ENCODE measurements at regions not wholly inside any gene's neighbourhood (a gene's known extent, or its start where the extent isn't known, plus 50 kb on each side); places are given as distances from the start of the nearest gene placed in this dataset.
"Not testable (repeated sequence)": the region's sequence is repeated elsewhere in the genome, so short reads cannot be mapped to it uniquely, and the experiment has no call there.

DNA sequence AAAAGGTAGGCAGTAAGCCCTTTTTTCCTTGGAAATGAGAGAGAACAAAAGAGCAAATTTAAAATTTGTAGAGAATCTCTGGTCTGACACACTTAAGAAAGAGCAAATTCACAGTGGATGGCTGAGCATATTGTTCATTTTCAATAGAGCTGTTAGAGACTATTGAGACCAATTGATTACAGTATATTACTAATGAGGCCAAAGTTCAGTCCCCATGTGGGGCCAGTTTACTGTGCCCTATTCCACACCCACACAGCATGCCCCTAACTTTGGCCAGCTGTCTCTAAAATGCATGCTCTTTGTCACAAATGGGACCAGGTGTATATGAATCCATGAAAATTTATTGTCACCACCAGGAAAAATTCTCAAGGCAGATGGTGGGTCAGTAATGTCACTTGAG is 470.5 kb downstream of the PCDH7 start:
- intact Hi-C loops (cut with DNase I): no loop called here
- DNase-seq (ENCODE audit: low spot score): no peak

DNA sequence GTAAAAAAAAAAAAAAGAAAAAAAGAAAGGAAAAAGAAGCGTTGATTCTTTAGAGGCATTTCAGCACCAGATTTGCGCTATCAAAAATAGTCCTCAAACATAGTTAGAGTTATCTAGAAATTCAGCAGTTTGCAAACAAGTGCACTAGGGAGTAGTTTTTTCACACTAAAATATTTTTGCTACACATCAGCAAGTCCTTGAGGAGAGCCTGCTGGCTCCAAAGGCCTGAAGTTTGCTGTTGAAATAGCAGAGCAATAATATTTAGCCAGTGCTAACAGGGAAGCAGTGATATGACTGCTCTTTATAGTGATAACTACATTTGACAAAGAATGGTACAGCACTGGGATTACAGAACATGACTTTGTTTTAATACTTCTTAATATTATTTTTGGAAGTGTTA is 472.2 kb downstream of the PCDH7 start:
- no peak for DNase-seq (ENCODE audit: low spot score)
- intact Hi-C loops (cut with DNase I): no loop called here

DNA sequence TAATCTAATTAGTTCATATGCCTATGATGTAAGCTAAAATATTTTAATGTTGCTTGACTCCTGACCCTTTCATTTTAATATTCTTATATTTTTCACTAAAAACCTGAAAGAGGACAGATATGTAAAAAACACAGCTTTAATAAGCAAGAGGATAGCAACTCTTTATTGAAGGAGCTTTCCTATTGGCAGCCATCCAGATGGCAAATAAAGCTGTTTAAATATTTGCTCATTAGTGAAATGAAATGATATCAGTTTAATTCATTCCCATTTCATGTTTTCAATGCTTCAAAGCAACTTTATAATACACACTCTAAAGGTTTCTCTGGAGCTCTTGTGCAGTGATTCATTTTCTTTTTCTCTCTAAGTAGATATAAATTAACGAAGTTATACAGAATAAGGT is 473.4 kb downstream of the PCDH7 start:
- DNase-seq (ENCODE audit: low spot score): no peak
- intact Hi-C loops (cut with DNase I): no loop called here

DNA sequence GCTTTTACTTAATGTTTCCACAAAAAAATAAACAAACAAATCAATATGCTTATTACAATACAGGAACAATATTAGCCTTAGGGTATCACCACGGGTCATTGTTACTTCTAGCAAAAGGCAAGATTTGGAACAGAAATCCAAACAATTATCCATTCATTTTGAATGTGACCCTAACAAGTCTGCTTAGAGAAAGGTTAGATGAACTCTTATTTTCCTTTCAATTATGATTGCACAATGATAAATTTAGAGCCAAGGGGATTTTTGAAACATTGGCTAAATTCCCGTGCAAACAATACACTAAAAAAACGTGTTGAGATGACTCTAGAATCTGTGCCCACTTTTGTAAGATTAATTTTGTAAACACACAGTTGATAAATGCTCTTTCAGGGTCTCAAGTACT is 474.7 kb downstream of the PCDH7 start:
- intact Hi-C loops (cut with DNase I): no loop called here
- no peak for DNase-seq (ENCODE audit: low spot score)

DNA sequence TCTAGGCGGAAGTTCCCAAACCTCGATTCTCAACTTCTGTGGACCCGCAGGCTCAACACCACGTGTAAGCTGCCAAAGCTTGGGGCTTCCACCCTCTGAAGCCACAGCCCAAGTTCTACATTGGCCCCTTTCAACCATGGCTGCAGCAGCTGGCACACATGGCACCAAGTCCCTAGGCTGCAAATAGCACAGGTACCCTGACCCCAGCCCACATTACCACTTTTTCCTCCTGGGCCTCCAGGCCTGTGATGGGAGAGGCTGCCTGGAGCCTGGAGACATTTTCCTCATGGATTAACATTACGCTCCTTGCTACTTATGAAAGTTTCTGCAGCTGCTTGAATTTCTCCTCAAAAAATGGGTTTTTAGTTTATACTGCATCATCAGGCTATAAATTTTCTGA is 479.5 kb downstream of the PCDH7 start:
- DNase-seq (ENCODE audit: low spot score): no peak
- intact Hi-C loops (cut with DNase I): no loop called here

DNA sequence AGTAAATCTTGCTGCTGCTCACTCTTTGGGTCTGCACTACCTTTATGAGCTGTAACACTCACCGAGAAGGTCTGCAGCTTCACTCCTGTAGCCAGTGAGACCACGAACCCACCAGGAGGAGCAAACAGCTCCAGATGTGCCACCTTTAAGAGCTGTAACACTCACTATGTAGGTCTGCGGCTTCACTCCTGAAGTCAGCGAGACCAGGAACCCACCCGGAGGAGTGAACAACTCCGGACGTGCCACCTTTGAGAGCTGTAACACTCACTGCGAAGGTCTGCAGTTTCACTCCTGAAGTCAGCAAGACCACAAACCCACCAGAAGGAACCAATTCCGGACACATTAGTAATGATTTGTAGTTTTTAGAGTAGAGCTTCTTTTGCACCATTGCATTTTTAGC is 481.9 kb downstream of the PCDH7 start:
- intact Hi-C loops (cut with DNase I); DNase-seq (ENCODE audit: low spot score): not testable (repeated sequence)

DNA sequence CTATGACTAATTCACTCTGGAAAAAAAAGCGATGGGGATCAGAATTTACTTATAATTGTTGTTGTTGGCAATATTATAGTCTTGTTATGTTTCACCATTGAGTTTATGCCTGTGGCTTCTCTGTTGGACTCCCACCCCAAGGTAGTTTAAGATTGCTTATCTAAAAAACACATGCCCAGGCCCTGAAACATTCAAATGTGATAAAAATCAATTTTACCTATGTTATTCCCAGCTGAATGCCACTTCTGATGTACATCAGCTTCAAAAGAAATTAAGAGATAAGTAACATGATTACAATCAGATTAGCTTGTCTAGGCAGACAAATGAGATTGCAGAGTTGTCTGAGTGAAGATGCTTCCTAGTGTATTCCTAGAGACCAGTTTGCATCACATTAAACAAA is 484.7 kb downstream of the PCDH7 start:
- DNase-seq (ENCODE audit: low spot score): no peak
- intact Hi-C loops (cut with DNase I): no loop called here

DNA sequence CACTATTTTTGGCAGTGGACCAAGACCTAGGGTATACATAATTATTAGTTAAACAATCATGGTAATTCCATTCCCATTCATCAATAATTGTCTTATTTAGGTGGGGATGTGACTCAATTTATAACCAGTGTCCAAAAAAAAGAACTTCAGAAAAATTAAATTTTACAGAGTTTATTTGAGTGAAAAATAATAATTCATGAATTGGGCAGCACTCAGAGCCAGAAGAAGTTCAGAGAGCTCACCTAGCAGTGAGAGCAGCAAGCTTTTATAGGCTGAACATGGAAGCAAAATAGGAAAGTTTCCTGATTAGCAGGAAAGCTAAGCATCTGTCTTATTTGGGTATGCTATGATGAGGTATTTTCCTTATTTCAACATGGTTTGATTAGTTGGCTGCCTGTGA is 500.8 kb downstream of the PCDH7 start:
- DNase-seq (ENCODE audit: low spot score): no peak
- intact Hi-C loops (cut with DNase I): loop anchor here in 1 of 2 donors (5.0 kb wide), 1 partner anchor 1086 kb away; no protein-coding TSS in a partner anchor

DNA sequence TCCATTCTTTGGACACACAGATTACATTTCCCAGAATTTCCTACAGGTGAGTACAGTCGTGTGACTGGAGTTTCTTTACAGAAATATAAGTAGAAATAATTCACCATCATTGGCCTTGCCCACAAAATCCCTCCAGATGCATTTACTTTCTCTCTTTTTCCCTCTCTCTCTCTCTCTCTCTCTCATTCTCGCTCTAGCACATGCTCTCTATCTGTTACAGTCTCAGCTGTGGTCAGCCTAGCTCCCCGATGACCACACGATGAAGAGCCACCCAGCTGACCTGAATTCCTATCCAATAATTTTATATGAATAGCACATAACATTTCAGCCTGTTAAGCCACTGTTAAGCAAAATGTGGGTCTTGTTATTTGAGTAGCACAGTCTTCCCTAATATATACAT is 507.9 kb downstream of the PCDH7 start:
- DNase-seq (ENCODE audit: low spot score): no peak
- intact Hi-C loops (cut with DNase I): no loop called here

DNA sequence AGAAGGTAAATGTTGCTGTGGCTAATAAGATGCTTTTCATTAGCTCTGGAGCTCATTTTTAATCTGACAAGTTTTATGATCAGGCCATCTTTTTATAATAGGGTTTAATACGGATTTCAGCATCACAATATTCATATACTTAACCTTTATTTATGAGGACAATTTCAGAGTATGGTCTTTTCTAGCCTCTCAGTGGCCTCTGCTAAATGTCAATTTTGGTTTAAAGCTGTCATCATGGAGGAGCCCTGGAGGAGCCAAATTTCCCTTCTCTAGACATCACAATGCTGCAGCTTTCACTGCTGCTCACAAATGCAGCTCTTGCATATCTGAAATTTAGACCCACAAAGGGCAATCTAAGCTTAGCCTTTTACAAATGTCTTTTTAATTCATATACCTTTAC is 510.4 kb downstream of the PCDH7 start:
- intact Hi-C loops (cut with DNase I): no loop called here
- DNase-seq (ENCODE audit: low spot score): no peak

DNA sequence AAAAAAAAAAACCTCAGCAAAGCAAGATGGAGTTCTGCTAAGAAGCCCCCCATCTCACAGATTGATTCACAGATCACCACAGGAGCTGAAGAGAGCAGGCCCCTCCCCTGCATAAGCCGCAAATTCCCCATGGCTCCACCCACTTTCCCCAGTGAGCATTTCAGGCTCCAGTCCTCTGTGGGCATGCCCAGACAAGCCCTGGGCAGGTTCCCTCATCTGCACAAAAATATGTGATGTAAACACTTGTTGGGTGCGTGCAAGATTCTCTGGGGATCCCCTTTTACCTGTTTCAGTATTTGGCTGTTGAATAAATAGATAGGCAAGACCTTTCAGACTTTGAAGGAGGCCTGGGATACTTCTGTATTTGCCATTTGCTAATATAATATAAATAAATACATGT is 514.3 kb downstream of the PCDH7 start:
- intact Hi-C loops (cut with DNase I): no loop called here
- DNase-seq (ENCODE audit: low spot score): no peak

DNA sequence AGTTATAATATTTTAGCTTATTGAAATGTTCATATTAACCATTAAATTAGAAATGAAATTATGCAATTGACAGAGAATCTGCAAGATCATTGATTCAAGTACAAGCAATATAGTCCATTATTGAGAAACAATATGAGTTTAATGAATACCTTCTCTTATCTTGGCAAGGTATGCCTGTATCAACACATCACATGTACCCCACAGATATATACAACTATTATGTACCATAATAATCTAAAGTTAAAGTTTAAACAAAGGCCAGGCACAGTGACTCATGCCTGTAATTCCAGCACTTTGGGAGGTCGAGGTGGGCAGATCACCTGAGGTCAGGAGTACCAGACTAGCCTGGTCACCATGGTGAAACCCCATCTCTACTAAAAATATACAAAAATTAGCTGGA is 514.7 kb downstream of the PCDH7 start:
- intact Hi-C loops (cut with DNase I): no loop called here
- DNase-seq (ENCODE audit: low spot score): no peak

DNA sequence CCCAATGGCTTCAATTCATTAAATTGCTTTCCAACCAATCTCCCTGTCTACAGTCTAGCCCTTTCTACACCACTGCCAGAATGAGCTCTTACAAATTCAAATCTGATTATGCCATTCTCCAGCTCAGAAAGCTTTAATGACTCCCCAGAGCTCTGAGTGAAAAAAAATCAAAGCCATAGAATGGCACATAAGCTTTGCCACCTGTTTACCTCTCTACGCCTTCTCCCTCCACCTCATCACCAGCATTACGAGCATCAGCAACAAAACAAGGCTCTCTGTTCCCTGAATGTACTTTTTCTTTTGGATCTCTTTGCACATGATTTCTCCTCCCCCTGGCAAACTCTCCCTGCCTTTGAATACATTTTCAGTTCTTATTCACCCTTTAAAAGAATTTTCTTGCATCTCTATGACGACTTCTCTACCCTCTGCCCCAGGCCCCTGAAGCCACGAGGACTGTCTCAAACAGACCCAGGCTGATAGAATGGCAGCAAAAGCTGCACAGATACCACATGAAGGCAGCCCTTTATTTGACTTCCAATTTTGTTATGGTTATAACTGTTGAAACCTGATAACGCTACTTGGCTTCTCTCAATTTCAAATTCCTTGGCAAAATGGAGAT is 516.0 kb downstream of the PCDH7 start:
- intact Hi-C loops (cut with DNase I): no loop called here
- DNase-seq (ENCODE audit: low spot score): no peak

DNA sequence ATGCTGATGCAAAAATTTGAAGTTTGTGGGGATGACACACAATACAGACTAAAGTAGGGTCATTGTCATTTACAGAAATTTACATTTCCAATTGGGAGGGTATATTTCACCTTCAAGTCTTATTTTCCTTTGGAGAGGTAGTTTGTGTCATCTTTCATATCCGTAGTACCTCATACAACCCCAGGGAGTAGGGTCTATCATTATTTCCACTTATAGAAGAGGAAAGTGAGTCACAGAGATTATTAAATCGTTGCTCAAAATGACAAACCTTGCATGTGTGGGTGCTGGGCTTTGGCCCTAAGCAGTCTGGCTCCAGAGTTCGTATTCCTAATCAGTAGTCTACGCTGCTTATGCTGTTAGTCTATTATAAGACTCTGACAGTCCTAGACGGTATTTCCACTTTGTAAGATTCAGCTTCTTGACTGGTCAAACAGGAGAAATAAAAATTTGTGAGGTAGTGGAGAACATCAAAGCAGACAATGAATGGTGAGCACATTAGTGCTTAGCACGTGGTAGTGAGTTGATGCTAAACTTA is 516.5 kb downstream of the PCDH7 start:
- DNase-seq (ENCODE audit: low spot score): no peak
- intact Hi-C loops (cut with DNase I): no loop called here

DNA sequence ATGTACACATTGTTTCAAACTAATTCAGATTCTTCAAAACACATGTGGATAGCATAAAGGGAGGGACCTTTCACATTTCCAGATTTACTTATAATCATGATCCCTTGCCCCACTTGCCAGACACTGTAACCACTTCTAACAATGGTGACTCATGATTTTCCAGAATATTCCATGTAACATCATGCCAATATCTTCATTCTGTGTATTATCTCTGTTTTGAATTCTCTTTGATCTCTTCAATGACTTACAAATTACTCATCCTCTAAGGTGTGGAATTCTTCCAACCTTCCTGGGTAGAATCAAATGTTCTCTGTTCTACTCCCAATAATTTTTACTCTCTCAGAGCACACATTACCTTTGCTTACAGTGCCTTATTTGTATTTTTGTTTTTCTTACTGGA is 517.1 kb downstream of the PCDH7 start:
- intact Hi-C loops (cut with DNase I): no loop called here
- no peak for DNase-seq (ENCODE audit: low spot score)

DNA sequence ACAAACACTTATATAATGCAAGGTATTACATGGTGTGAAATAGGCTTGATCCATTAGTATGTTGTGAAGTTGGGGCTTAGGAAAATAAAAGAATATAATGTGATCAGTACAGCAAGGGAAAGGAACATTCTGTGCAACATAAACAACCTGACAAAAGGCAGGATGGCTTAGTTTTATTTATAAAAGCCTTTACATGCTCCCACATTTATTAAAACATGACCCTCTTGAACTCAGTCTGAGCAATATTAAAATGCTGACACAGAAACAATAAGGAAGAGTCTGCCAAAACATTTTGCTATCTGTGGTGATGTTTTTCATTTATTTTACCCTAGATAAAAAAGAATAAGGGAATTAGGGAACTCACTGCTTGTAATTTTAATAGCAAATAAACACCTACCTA is 519.7 kb downstream of the PCDH7 start:
- no peak for DNase-seq (ENCODE audit: low spot score)
- intact Hi-C loops (cut with DNase I): no loop called here

DNA sequence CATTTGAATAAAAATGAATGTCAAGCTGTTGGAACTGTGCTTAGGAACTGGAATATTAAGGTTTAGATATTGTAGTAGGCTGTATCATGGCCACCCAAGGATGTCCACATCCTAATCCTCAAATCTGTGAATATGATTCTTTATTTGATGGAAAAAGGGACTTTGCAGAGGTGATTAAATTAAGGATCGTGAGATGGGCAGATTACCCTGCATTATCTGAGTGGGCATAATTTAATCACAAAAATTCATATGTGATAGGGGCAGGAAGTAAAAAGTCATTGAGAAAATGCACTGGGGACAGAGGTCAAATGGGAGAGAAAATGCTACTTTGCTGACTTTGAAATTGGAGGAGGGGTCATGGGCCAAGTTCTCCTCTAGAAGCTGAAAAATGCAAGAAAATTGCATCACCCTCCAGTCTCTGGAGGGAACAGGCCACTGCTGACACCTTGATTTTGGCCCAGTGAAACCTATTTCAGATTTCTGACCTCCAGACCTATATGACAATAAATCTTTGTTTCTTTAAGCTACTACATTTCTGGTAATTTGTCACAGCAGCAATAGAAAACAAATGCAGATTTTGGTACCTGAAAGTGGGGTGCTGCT is 521.4 kb downstream of the PCDH7 start:
- no peak for DNase-seq (ENCODE audit: low spot score)
- intact Hi-C loops (cut with DNase I): no loop called here

DNA sequence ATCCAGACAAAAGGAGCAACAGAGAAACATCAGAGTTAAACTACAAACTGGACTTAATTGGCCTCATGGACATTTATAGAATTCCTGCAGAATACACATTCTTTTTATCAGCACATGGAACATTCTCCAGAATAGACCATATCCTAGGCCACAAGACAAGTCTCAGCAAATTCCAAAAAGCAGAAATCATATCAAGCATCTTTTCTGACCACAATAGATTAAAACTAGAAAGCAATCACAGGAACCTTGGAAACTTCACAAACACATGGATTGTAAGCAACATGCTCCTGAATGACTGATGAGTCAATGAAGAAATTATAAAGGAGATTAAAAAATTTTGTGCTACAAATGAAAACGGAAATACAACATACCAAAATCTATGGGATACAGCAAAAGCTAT is 526.7 kb downstream of the PCDH7 start:
- intact Hi-C loops (cut with DNase I): no loop called here
- no peak for DNase-seq (ENCODE audit: low spot score)

DNA sequence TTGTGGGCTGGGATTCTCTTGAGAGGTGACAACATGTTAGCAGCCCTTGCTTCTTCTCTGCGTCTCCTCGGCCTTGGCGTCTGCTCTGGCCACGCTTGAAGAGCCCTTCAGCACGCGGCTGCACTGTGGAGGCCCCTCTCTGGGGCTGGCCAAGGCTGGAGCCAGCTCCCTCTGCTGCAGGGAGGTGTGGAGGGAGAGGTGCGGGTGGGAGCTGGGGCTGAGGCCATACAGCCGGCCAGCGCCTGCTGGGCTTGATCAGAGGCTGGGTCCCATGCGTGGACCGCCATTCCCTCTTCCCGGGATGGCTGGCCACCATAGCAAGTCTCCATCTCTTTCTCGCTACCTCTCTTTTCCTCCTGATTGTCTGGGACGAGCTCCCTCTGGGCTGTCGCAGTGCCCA is 539.0 kb downstream of the PCDH7 start:
- no peak for DNase-seq (ENCODE audit: low spot score)
- intact Hi-C loops (cut with DNase I): no loop called here

DNA sequence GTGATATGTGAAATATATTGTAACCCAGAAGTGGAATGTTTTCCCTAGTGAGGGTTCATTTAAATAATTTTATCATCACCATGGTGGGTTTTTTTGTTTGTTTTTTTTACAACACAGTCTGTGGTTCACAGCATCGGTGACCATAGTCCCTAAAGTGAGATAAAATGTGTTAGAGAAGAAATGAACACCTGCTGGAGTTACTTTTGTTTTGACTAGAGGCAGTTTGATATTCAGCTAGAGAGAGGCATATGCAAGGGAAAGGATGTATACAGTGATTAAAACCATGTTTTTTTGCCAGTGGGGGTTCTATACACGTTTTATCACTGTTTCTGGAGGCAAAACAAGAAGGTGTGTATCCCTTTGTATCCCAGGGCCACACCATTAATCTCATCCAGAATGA is 541.5 kb downstream of the PCDH7 start:
- intact Hi-C loops (cut with DNase I): no loop called here
- no peak for DNase-seq (ENCODE audit: low spot score)

DNA sequence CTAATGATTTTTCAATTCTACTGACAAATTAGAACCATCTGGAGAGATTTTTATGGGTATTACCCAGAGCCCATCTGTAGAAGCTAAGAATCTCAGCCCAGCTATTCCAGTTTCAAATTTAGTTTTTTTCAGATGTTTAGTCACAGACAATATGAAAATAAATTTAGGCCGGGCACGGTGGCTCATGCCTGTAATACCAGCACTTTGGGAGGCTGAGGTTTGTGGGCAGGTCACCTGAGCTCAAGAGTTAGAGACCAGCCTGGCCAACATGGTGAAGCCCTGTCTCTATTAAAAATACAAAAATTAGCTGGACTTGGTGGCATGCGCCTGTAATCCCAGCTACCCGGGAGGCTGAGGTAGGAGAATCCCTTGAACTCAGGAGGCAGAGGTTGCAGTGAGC is 545.9 kb downstream of the PCDH7 start:
- DNase-seq (ENCODE audit: low spot score); intact Hi-C loops (cut with DNase I): not testable (repeated sequence)
